ENCODE measurements at regions not wholly inside any gene's neighbourhood (a gene's known extent, or its start where the extent isn't known, plus 50 kb on each side); places are given as distances from the start of the nearest gene placed in this dataset.

GRCh38 chr9:79985264-79985663, 413.5 kb downstream of the TLE4 start:
- no peak for TF ChIP-seq CTCF (IDR thresholded peaks at IDR 0.05; ENCODE audit: poor library complexity, severe bottlenecking)
- Histone ChIP-seq H3K4me3 (ENCODE audit: severe bottlenecking) (no peak overlapping the region), H3K27me3 (ENCODE audit: insufficient read depth, poor library complexity, severe bottlenecking) (no peaks in the 10 kb centered on the region), H3K4me1 (ENCODE audit: insufficient read depth, poor library complexity, severe bottlenecking) (peaks cover 4% of the 10 kb centered on the region), H3K9me3 (ENCODE audit: severe bottlenecking) (no peaks in the 10 kb centered on the region), H3K36me3 (ENCODE audit: low read depth) (no peaks in the 10 kb centered on the region), H3K27ac (ENCODE audit: poor library complexity, severe bottlenecking) (no peak overlapping the region)
- no peak for ATAC-seq (ENCODE audit: low read depth)
- DNase-seq (ENCODE audit: low spot score), result no peak

DNA sequence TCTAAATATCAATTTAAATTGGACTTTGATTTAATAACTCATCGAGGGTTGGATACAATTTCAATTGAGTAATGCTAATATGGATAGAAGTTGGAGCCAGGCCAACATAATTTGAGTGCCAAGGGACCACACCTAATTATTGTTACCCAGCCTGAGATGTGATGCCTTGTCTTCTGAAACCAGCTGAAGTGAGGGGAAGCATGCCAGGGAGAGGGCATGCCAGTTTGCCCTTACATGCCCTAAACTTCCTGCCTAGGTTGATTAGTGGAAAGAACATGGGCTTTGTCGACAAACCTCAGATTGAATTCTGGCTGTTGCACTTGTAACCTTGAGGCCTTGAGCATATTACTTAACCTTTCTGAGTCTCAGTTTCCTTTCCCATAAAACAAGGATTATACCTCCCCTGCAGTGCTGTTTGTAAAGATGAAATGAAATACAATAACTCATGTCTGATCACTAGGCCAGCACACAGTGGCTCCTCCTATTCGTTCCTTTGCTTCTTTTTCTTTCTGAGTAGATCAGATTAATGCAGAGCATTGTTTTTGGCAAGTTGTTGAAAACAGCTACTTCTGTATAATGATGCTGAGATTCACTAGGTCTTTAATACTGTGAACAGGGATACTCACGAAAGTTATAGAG, 412.8 kb downstream of the TLE4 start:
- Histone ChIP-seq H3K27ac (ENCODE audit: poor library complexity, severe bottlenecking) (no peak overlapping the region), H3K36me3 (ENCODE audit: low read depth) (no peaks in the 10 kb centered on the region), H3K9me3 (ENCODE audit: severe bottlenecking) (no peaks in the 10 kb centered on the region), H3K4me3 (ENCODE audit: severe bottlenecking) (no peak overlapping the region), H3K4me1 (ENCODE audit: insufficient read depth, poor library complexity, severe bottlenecking) (peaks cover 4% of the 10 kb centered on the region), H3K27me3 (ENCODE audit: insufficient read depth, poor library complexity, severe bottlenecking) (no peaks in the 10 kb centered on the region)
- no peak for TF ChIP-seq CTCF (IDR thresholded peaks at IDR 0.05; ENCODE audit: poor library complexity, severe bottlenecking)
- DNase-seq (ENCODE audit: low spot score), result no peak
- ATAC-seq (ENCODE audit: low read depth), result peak; percentile 73

GRCh38 chr9:79980432-79980831, 408.7 kb downstream of the TLE4 start:
- H3K27me3 ChIP-seq (ENCODE audit: insufficient read depth, poor library complexity, severe bottlenecking), result no peaks in the 10 kb centered on the region
- no peak for ATAC-seq (ENCODE audit: low read depth)
- no peaks in the 10 kb centered on the region for H3K36me3 ChIP-seq (ENCODE audit: low read depth)
- no peaks in the 10 kb centered on the region for H3K9me3 ChIP-seq (ENCODE audit: severe bottlenecking)
- no peak overlapping the region for H3K27ac ChIP-seq (ENCODE audit: poor library complexity, severe bottlenecking)
- no peak for DNase-seq (ENCODE audit: low spot score)
- no peak overlapping the region for H3K4me3 ChIP-seq (ENCODE audit: severe bottlenecking)
- peaks cover 4% of the 10 kb centered on the region for H3K4me1 ChIP-seq (ENCODE audit: insufficient read depth, poor library complexity, severe bottlenecking)
- no peak for TF ChIP-seq CTCF (IDR thresholded peaks at IDR 0.05; ENCODE audit: poor library complexity, severe bottlenecking)

GRCh38 chr9:79977510-79978197, 405.9 kb downstream of the TLE4 start:
- DNase-seq (ENCODE audit: low spot score), result no peak
- ATAC-seq (ENCODE audit: low read depth), result no peak
- no peaks in the 10 kb centered on the region for H3K4me1 ChIP-seq (ENCODE audit: insufficient read depth, poor library complexity, severe bottlenecking)
- no peak overlapping the region for H3K4me3 ChIP-seq (ENCODE audit: severe bottlenecking)
- H3K9me3 ChIP-seq (ENCODE audit: severe bottlenecking), result no peaks in the 10 kb centered on the region
- no peaks in the 10 kb centered on the region for H3K27me3 ChIP-seq (ENCODE audit: insufficient read depth, poor library complexity, severe bottlenecking)
- no peak for TF ChIP-seq CTCF (IDR thresholded peaks at IDR 0.05; ENCODE audit: poor library complexity, severe bottlenecking)
- no peak overlapping the region for H3K27ac ChIP-seq (ENCODE audit: poor library complexity, severe bottlenecking)
- H3K36me3 ChIP-seq (ENCODE audit: low read depth), result no peaks in the 10 kb centered on the region

DNA sequence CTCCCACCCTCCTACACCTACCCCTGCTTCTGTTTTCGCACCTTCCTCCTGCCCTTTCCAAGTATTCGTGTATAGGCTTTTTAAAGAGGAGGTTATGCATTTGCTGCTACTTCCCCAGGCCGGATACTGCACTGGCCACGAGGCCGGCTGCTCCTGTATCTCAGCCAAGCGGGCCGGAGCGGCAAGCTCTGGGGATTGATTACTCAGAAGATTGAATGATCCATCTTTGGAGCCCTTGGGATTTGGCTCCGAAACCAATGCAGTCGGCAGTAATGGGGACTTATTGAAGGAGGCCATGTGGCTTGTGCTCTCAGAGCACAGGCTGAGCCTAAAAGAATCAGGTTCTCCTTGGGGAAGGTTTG, 405.3 kb downstream of the TLE4 start:
- no peak for TF ChIP-seq CTCF (IDR thresholded peaks at IDR 0.05; ENCODE audit: poor library complexity, severe bottlenecking)
- Histone ChIP-seq H3K27me3 (ENCODE audit: insufficient read depth, poor library complexity, severe bottlenecking) (no peaks in the 10 kb centered on the region), H3K4me3 (ENCODE audit: severe bottlenecking) (no peak overlapping the region), H3K36me3 (ENCODE audit: low read depth) (no peaks in the 10 kb centered on the region), H3K4me1 (ENCODE audit: insufficient read depth, poor library complexity, severe bottlenecking) (no peaks in the 10 kb centered on the region), H3K27ac (ENCODE audit: poor library complexity, severe bottlenecking) (no peak overlapping the region), H3K9me3 (ENCODE audit: severe bottlenecking) (no peaks in the 10 kb centered on the region)
- no peak for DNase-seq (ENCODE audit: low spot score)
- no peak for ATAC-seq (ENCODE audit: low read depth)

All from RWPE2 (cell line).